NB4 (cell line): ENCODE measurements at regions not wholly inside any gene's neighbourhood (a gene's known extent, or its start where the extent isn't known, plus 50 kb on each side); places are given as distances from the start of the nearest gene placed in this dataset.

Experiments used
- MYC ChIP-seq: IDR thresholded peaks from 2 replicates; pipeline ENCODE4 v1.6.1; 2011; ENCODE audit warnings: low read depth, low read length
- POLR2A ChIP-seq: IDR thresholded peaks from 2 replicates; pipeline ENCODE4 v1.6.1; 2011; ENCODE audit warnings: mild to moderate bottlenecking; ENCODE audit not compliant: insufficient read length; ENCODE audit errors: extremely low read depth
- TF ChIP-seq, protein P1 (sequence below): IDR thresholded peaks from one replicate; pipeline ENCODE4 v1.5.1; 2012; ENCODE audit warnings: low read depth, low read length

- TF ChIP-seq, protein P1, sequence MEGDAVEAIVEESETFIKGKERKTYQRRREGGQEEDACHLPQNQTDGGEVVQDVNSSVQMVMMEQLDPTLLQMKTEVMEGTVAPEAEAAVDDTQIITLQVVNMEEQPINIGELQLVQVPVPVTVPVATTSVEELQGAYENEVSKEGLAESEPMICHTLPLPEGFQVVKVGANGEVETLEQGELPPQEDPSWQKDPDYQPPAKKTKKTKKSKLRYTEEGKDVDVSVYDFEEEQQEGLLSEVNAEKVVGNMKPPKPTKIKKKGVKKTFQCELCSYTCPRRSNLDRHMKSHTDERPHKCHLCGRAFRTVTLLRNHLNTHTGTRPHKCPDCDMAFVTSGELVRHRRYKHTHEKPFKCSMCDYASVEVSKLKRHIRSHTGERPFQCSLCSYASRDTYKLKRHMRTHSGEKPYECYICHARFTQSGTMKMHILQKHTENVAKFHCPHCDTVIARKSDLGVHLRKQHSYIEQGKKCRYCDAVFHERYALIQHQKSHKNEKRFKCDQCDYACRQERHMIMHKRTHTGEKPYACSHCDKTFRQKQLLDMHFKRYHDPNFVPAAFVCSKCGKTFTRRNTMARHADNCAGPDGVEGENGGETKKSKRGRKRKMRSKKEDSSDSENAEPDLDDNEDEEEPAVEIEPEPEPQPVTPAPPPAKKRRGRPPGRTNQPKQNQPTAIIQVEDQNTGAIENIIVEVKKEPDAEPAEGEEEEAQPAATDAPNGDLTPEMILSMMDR = no peak
- TF ChIP-seq POLR2A (no peak), MYC (no peak)
These were observed 1753.4 kb upstream of the TENM3 start for GRCh38 chr4:180489787-180490186.
